T-helper 17 cell (primary cell): ENCODE measurements at regions not wholly inside any gene's neighbourhood (a gene's known extent, or its start where the extent isn't known, plus 50 kb on each side); places are given as distances from the start of the nearest gene placed in this dataset.

Experiments used
- ATAC-seq: fragments of 150-1000 bp; cut with Tn5 transposase; 2 replicates; pipeline ENCODE4 v1.10.0; 2021; ENCODE audit warnings: mild to moderate bottlenecking, moderate library complexity
- DNase-seq, 3 donors: peaks; one replicate each; pipeline versions ENCODE4 v3.0.0 to v3.0.0-alpha.2; 2020 to 2021
- H3K9me3 ChIP-seq: one replicate; pipeline ENCODE4 v1.7.0; 2013; ENCODE audit warnings: low read length, mild to moderate bottlenecking; ENCODE audit not compliant: control insufficient read depth, poor library complexity, severe bottlenecking
- H3K27ac Mint-ChIP-seq: one replicate; pipeline ENCODE4 v1.8.0; 2022; ENCODE audit warnings: mild to moderate bottlenecking, moderate library complexity, mixed read lengths
- H3K27me3 Mint-ChIP-seq: one replicate; pipeline ENCODE4 v1.8.0; 2022; ENCODE audit warnings: mixed read lengths
- H3K36me3 Mint-ChIP-seq: one replicate; pipeline ENCODE4 v1.8.0; 2022; ENCODE audit warnings: low read depth, mixed read lengths
- H3K4me1 Mint-ChIP-seq: one replicate; pipeline ENCODE4 v1.8.0; 2022; ENCODE audit warnings: mild to moderate bottlenecking, mixed read lengths
- H3K4me3 Mint-ChIP-seq: one replicate; pipeline ENCODE4 v1.8.0; 2022; ENCODE audit warnings: mild to moderate bottlenecking, moderate library complexity, mixed read lengths

- Mint-ChIP-seq H3K4me1 (peaks cover 2% of the 10 kb centered on the region), H3K4me3 (no peak overlapping the region), H3K27me3 (peaks cover 15% of the 10 kb centered on the region), H3K36me3 (no peaks in the 10 kb centered on the region), H3K27ac (no peak overlapping the region)
- no peaks in the 10 kb centered on the region for H3K9me3 ChIP-seq
- DNase-seq, result no peak
- ATAC-seq, result no peak
These were observed 1413.6 kb upstream of the ACO1 start for GRCh38 chr9:30970812-30971211.

GRCh38 chr9:30972654-30973053 lies 1411.8 kb upstream of the ACO1 start:
- ATAC-seq (no peak), DNase-seq (no peak)
- no peaks in the 10 kb centered on the region for H3K9me3 ChIP-seq
- peaks cover 2% of the 10 kb centered on the region for H3K4me1 Mint-ChIP-seq
- H3K27ac Mint-ChIP-seq, result no peak overlapping the region
- H3K4me3 Mint-ChIP-seq, result no peak overlapping the region
- H3K27me3 Mint-ChIP-seq, result peaks cover 15% of the 10 kb centered on the region
- H3K36me3 Mint-ChIP-seq, result no peaks in the 10 kb centered on the region

- no peak overlapping the region for H3K27ac Mint-ChIP-seq
- no peak overlapping the region for H3K4me3 Mint-ChIP-seq
- no peaks in the 10 kb centered on the region for H3K4me1 Mint-ChIP-seq
- H3K36me3 Mint-ChIP-seq, result no peaks in the 10 kb centered on the region
- DNase-seq (no peak), ATAC-seq (no peak)
- H3K27me3 Mint-ChIP-seq, result peaks cover 3% of the 10 kb centered on the region
- H3K9me3 ChIP-seq, result no peaks in the 10 kb centered on the region
These were observed 1406.5 kb upstream of the ACO1 start for GRCh38 chr9:30977965-30978364.

GRCh38 chr9:30982301-30982700 lies 1402.1 kb upstream of the ACO1 start:
- Mint-ChIP-seq H3K27ac (no peak overlapping the region), H3K27me3 (no peaks in the 10 kb centered on the region), H3K4me3 (no peak overlapping the region), H3K36me3 (no peaks in the 10 kb centered on the region), H3K4me1 (no peaks in the 10 kb centered on the region)
- H3K9me3 ChIP-seq, result no peaks in the 10 kb centered on the region
- DNase-seq (no peak), ATAC-seq (no peak)

GRCh38 chr9:30995956-30996738 lies 1388.3 kb upstream of the ACO1 start:
- no peak for DNase-seq
- Mint-ChIP-seq H3K4me3 (no peak overlapping the region), H3K36me3 (no peaks in the 10 kb centered on the region), H3K27ac (no peak overlapping the region), H3K27me3 (no peaks in the 10 kb centered on the region), H3K4me1 (no peaks in the 10 kb centered on the region)
- ATAC-seq, result no peak
- H3K9me3 ChIP-seq, result no peaks in the 10 kb centered on the region

GRCh38 chr9:30996761-30997160 lies 1387.7 kb upstream of the ACO1 start:
- Mint-ChIP-seq H3K4me3 (no peak overlapping the region), H3K36me3 (no peaks in the 10 kb centered on the region), H3K27me3 (no peaks in the 10 kb centered on the region), H3K27ac (no peak overlapping the region), H3K4me1 (no peaks in the 10 kb centered on the region)
- DNase-seq (no peak), ATAC-seq (no peak)
- H3K9me3 ChIP-seq, result no peaks in the 10 kb centered on the region

- DNase-seq (no peak), ATAC-seq (no peak)
- H3K4me3 Mint-ChIP-seq, result no peak overlapping the region
- no peaks in the 10 kb centered on the region for H3K9me3 ChIP-seq
- no peaks in the 10 kb centered on the region for H3K27me3 Mint-ChIP-seq
- no peaks in the 10 kb centered on the region for H3K4me1 Mint-ChIP-seq
- no peaks in the 10 kb centered on the region for H3K36me3 Mint-ChIP-seq
- no peak overlapping the region for H3K27ac Mint-ChIP-seq
These were observed 1387.2 kb upstream of the ACO1 start for GRCh38 chr9:30997291-30997690.

GRCh38 chr9:31005086-31005665 lies 1379.3 kb upstream of the ACO1 start:
- H3K9me3 ChIP-seq, result no peaks in the 10 kb centered on the region
- no peak for DNase-seq
- Mint-ChIP-seq H3K4me1 (no peaks in the 10 kb centered on the region), H3K27ac (no peak overlapping the region), H3K27me3 (no peaks in the 10 kb centered on the region), H3K36me3 (no peaks in the 10 kb centered on the region), H3K4me3 (no peak overlapping the region)
- no peak for ATAC-seq

- DNase-seq, result no peak
- H3K9me3 ChIP-seq, result no peaks in the 10 kb centered on the region
- H3K36me3 Mint-ChIP-seq, result no peaks in the 10 kb centered on the region
- no peaks in the 10 kb centered on the region for H3K4me1 Mint-ChIP-seq
- no peak for ATAC-seq
- H3K27ac Mint-ChIP-seq, result no peak overlapping the region
- no peaks in the 10 kb centered on the region for H3K27me3 Mint-ChIP-seq
- H3K4me3 Mint-ChIP-seq, result no peak overlapping the region
These were observed 1371.1 kb upstream of the ACO1 start for GRCh38 chr9:31013371-31013770.

GRCh38 chr9:31023847-31024246 lies 1360.6 kb upstream of the ACO1 start:
- Mint-ChIP-seq H3K27me3 (peaks cover 5% of the 10 kb centered on the region), H3K4me1 (no peaks in the 10 kb centered on the region), H3K36me3 (no peaks in the 10 kb centered on the region), H3K27ac (no peak overlapping the region), H3K4me3 (no peak overlapping the region)
- no peak for ATAC-seq
- DNase-seq, result no peak
- H3K9me3 ChIP-seq, result no peaks in the 10 kb centered on the region

GRCh38 chr9:31027678-31028077 lies 1356.8 kb upstream of the ACO1 start:
- no peak overlapping the region for H3K27ac Mint-ChIP-seq
- H3K27me3 Mint-ChIP-seq, result peaks cover 5% of the 10 kb centered on the region
- ATAC-seq, result no peak
- no peaks in the 10 kb centered on the region for H3K36me3 Mint-ChIP-seq
- peaks cover 9% of the 10 kb centered on the region for H3K4me1 Mint-ChIP-seq
- no peak overlapping the region for H3K4me3 Mint-ChIP-seq
- DNase-seq, result no peak
- no peaks in the 10 kb centered on the region for H3K9me3 ChIP-seq

- no peaks in the 10 kb centered on the region for H3K9me3 ChIP-seq
- DNase-seq (no peak), ATAC-seq (no peak)
- peaks cover 9% of the 10 kb centered on the region for H3K4me1 Mint-ChIP-seq
- no peaks in the 10 kb centered on the region for H3K36me3 Mint-ChIP-seq
- H3K27me3 Mint-ChIP-seq, result peaks cover 5% of the 10 kb centered on the region
- H3K4me3 Mint-ChIP-seq, result no peak overlapping the region
- no peak overlapping the region for H3K27ac Mint-ChIP-seq
These were observed 1356.3 kb upstream of the ACO1 start for GRCh38 chr9:31028137-31028536.

- Mint-ChIP-seq H3K4me1 (peaks cover 9% of the 10 kb centered on the region), H3K36me3 (no peaks in the 10 kb centered on the region), H3K4me3 (peak overlapping the region; percentile 9), H3K27me3 (no peaks in the 10 kb centered on the region), H3K27ac (no peak overlapping the region)
- ATAC-seq (no peak), DNase-seq (no peak)
- H3K9me3 ChIP-seq, result no peaks in the 10 kb centered on the region
These were observed 1353.7 kb upstream of the ACO1 start for GRCh38 chr9:31030741-31031202.

GRCh38 chr9:31032206-31032605 lies 1352.2 kb upstream of the ACO1 start:
- no peak overlapping the region for H3K27ac Mint-ChIP-seq
- no peaks in the 10 kb centered on the region for H3K9me3 ChIP-seq
- no peak for DNase-seq
- H3K36me3 Mint-ChIP-seq, result no peaks in the 10 kb centered on the region
- H3K4me1 Mint-ChIP-seq, result peaks cover 9% of the 10 kb centered on the region
- ATAC-seq, result no peak
- no peaks in the 10 kb centered on the region for H3K27me3 Mint-ChIP-seq
- no peak overlapping the region for H3K4me3 Mint-ChIP-seq
